ENCODE measurements at regions not wholly inside any gene's neighbourhood (a gene's known extent, or its start where the extent isn't known, plus 50 kb on each side); places are given as distances from the start of the nearest gene placed in this dataset.

DNA sequence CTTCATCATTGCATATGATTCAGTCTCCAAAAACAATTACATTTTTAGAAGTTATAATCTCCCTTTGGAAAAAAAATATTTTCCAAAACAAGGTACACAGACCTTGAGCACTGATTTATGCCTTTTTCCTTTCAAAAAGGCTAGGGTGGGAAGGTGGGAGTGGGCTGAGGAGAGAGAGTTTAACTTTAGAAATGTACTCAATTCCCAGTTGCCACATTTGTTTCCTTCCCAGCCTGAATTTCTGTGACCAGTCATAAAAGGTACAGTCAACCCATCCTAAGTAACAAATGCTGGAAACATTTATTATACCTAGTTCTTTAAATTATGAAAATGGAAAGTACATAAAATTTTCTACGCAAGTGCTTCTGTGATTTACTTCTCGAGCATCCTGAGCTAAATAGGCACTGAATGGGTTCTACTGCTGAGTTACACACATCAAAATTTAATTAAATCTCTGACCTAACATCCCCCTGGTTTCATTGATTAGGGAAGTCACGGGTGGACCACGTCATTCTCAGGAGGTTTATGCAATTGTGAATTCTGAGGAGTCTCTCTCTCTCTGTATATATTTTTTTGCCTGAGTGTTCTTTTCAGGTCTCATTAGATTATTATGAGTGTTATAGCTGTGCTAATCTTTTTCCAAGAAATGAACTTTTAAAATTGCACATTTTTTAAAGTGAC lies 371.8 kb downstream of the BTG1 start:
- TF ChIP-seq, protein P1, sequence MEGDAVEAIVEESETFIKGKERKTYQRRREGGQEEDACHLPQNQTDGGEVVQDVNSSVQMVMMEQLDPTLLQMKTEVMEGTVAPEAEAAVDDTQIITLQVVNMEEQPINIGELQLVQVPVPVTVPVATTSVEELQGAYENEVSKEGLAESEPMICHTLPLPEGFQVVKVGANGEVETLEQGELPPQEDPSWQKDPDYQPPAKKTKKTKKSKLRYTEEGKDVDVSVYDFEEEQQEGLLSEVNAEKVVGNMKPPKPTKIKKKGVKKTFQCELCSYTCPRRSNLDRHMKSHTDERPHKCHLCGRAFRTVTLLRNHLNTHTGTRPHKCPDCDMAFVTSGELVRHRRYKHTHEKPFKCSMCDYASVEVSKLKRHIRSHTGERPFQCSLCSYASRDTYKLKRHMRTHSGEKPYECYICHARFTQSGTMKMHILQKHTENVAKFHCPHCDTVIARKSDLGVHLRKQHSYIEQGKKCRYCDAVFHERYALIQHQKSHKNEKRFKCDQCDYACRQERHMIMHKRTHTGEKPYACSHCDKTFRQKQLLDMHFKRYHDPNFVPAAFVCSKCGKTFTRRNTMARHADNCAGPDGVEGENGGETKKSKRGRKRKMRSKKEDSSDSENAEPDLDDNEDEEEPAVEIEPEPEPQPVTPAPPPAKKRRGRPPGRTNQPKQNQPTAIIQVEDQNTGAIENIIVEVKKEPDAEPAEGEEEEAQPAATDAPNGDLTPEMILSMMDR (IDR thresholded peaks at IDR 0.05), result no peak
- TF ChIP-seq POLR2A (IDR thresholded peaks at IDR 0.05) (no peak), EP300 (IDR thresholded peaks at IDR 0.05) (no peak), POLR2AphosphoS5 (IDR thresholded peaks at IDR 0.05) (no peak)
